Erythroblast (primary cell): ENCODE measurements at regions not wholly inside any gene's neighbourhood (a gene's known extent, or its start where the extent isn't known, plus 50 kb on each side); places are given as distances from the start of the nearest gene placed in this dataset.

Experiments
- DNase-seq, 2 experiments: peaks; one replicate each; lab custom pipeline; 2025; lab: John Stamatoyannopoulos, UW
- GATA1 ChIP-seq: IDR thresholded peaks from 2 replicates; pipeline ENCODE4 v1.6.1; 2011; ENCODE audit warnings: low read depth, mild to moderate bottlenecking, control low read depth, low read length, moderate library complexity
- POLR2A ChIP-seq: IDR thresholded peaks from 2 replicates; pipeline ENCODE4 v1.6.1; 2011; ENCODE audit warnings: mild to moderate bottlenecking, low read length

GRCh38 chr7:109322833-109323232 is 753.2 kb downstream of the DNAJB9 start:
- TF ChIP-seq POLR2A = no peak
- DNase-seq = no peak

DNA sequence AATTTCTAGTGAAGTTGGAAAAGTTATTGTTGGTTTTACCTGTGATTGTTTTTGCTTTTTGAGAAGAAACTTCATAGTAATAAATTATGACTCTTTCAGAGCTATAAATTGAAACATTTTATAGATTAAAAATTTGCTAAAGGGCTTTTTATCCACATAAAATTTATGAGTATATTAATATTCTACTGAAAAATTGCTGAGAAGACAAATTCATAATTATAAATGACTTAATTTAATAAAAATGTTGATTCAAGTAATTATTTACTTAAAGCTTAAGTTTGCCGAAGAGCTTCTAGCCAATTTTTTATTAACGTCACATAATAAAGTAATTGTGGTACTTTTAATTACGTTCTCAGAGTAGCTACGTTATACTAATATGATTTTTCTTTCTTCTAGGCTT is 761.7 kb downstream of the DNAJB9 start:
- TF ChIP-seq GATA1 (no peak), POLR2A (no peak)
- no peak for DNase-seq

DNA sequence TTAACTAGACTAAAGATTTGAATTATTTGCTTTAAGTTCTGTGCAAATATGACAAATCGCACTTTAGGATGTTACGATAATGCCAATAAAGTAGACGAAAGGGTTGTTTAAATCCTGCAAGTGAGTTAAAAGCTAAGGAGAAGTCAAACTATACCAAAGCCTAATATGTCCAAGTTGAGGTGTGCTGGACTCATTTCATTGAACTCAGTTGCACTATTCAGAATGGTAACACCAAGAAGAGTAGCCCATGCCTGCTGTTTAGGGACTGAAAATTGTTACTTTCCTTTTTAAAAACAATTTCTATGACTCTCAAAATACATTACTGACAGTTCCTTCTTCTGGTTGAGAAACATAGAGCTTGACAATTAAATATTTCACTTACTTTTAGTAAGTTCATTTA is 766.3 kb downstream of the DNAJB9 start:
- no peak for DNase-seq
- no peak for TF ChIP-seq GATA1
- no peak for TF ChIP-seq POLR2A

DNA sequence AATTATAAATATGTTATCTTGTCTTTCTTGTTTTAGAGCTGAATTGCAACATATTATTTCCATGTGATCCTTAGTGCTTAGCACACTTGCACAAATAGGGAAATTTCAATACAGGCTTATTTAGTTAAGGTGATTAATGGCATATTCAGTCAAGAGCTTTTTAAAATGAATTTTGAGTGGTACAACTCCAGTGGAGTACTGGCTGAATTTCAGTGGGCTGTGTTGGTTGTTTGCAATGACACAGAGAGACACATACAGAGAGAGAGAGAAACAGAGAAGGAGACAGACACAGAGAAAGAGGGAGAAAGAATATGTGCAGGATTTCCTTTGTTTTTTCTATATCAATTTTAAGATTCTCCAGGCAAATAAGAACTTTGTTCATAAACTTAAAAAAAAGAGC is 766.9 kb downstream of the DNAJB9 start:
- TF ChIP-seq GATA1 (no peak), POLR2A (no peak)
- no peak for DNase-seq

DNA sequence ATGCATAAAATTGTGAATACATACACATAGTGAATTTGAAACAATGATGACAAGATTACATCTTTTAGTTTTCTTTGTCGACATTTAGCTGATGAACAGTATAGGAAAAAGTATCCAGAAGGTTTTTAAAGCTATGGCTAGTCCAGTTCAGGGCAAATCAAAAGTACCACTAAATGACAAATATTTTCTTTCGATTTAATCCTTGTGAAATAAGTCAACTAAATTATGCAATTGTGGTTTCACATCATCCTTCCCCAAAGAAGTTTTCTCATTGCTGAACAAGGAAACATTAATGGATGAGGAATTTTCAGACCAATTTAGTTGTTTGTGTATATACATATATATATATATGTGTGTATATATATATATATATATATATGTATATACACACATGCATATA is 774.0 kb downstream of the DNAJB9 start:
- DNase-seq = no peak
- TF ChIP-seq POLR2A (no peak), GATA1 (no peak)

- TF ChIP-seq POLR2A (no peak), GATA1 (no peak)
- DNase-seq = no peak
Observed at GRCh38 chr7:109351493-109351892, 781.8 kb downstream of the DNAJB9 start.

DNA sequence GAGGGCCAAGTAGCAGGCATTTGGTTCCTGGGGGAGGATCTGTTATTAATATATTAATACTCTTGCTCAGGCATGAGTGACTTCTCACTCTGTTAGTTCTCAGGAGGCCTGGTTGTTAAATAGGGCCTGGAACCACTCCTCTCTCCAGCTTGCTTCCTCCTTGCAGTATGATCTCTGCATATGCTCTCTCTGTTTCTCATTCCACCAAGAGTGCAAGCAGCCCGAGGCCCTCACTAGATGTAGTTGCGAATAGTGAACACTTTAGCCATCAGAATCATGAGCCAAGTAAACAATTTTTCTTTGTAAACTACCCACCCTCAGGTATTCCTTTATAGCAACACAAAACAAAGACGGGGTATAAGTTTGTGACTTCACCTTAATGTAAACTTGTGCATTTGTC is 784.3 kb downstream of the DNAJB9 start:
- DNase-seq = no peak
- TF ChIP-seq POLR2A = no peak
- TF ChIP-seq GATA1 = no peak

DNA sequence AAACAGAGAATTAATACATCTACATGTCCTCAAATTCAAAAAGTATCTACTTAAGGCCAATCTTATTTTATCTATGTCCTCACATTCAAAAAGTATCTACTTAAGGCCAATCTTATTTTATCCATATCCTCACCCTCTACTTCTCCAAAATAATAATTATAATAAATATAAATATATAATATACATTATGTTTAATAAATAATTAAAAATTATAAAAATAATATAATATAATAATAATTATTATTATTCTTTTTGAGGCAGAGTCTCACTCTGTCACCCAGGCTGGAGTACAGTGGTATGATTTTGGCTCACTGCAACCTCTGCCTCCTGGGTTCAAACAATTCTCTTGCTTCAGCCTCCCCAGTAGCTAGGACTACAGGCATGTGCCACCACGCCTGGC is 784.9 kb downstream of the DNAJB9 start:
- no peak for DNase-seq
- TF ChIP-seq GATA1 (no peak), POLR2A (no peak)

DNA sequence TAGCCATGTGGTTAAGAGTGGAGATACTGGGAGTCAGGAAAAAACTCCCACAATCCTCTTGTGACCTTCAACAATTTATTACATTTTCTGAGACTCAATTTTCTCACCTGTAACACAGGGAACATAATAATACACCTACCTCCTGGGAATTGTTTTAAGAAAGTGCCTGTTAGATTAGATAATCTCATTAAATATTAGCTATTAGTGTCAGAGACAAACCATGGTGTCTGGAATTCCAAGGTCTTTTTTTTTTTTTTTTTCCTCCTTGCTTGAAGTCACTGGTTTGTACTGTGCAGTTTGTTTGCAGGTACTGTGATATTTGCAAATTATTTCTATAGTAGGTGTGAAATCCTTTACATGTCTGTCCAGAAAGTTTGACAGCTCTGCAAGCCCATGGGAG is 806.1 kb downstream of the DNAJB9 start:
- TF ChIP-seq POLR2A = no peak
- TF ChIP-seq GATA1 = no peak
- DNase-seq = no peak

- DNase-seq = no peak
Observed at GRCh38 chr7:109376576-109376975, 806.9 kb downstream of the DNAJB9 start.

DNA sequence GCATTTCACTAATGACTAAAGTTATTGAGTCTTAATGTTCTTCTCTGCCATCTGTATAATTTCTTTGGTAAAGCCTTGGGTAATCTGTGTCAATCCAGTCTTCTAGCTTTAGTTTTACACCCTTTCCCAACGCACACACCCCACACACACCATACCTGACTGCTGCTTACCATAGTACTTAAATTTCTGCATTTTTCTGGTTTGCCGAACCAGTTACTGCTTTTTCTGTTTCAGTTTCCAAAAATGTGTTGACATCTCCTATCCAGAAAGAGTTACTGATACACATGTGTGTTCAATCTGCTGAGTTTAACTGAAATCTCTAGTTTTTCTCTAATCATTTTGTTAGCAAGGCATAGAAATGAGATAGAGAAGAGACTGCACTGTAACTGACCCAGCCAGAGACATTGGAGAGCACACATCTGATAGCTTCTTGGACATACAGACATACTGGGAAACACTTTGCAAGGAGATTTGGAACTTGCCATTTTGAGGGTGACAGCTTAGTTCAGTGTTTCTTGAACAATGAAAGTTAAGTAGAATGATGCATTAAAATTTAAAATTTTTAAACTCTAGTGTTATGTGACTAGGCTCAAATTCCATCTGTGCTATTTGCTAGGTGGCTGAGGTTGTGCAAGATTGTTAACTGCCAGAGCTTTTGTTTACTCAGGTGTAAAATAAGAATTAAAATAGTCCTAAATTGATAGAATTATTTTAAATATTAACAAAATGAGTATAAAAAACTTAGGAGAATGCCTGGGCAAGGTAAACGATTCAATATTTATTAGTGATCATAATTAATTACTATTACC is 807.6 kb downstream of the DNAJB9 start:
- no peak for DNase-seq
- TF ChIP-seq POLR2A = no peak
- no peak for TF ChIP-seq GATA1

More at GRCh38 chr7:109376576-109376975, 806.9 kb downstream of the DNAJB9 start:
- no peak for TF ChIP-seq POLR2A
- no peak for TF ChIP-seq GATA1

DNA sequence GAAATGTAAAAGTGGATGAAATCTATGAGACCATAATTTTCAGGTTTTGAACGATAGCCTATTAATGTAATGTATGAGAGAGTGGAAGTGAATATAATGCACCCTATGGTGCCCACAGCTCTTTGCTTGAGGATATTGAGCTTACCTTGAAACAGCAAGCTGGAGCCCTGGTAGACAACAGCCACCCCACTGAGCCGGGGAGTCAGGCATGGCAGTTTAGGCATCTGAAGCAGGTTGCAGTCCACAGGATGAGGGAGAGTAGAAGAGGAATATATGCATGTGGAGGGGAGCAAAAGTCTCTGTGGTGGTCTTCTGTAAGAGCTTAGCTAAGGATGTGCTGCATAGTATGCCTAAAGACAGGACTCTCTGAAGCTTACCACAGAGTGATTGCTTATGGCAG is 817.3 kb downstream of the DNAJB9 start:
- DNase-seq = no peak
- TF ChIP-seq POLR2A (no peak), GATA1 (no peak)

DNA sequence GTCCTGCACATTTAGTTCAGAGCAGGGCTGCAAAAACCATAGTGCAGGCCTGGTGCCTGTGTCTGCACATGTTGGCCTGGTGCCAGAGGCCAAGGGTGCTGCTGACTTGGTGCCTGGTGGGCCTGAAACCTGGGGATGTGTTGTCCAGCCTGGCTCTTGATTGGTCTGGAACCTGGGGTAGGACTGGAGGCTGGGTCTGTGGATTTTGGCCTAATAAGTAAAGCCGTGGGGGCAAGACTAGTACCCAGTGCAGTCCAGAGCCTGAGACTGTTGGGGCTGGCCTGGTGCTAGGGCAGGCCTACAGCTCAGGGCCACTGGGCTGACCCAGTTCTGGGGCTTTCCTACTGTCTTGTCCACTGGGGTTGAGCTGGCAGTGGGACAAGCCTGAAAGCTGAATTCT is 817.9 kb downstream of the DNAJB9 start:
- DNase-seq = no peak
- TF ChIP-seq GATA1 (no peak), POLR2A (no peak)

- no peak for DNase-seq
- no peak for TF ChIP-seq POLR2A
- TF ChIP-seq GATA1 = no peak
Observed at GRCh38 chr7:109391240-109391639, 821.6 kb downstream of the DNAJB9 start.

GRCh38 chr7:109402107-109402506 is 832.4 kb downstream of the DNAJB9 start:
- DNase-seq = no peak
- no peak for TF ChIP-seq POLR2A
- no peak for TF ChIP-seq GATA1

- no peak for TF ChIP-seq GATA1
- no peak for TF ChIP-seq POLR2A
- DNase-seq = no peak
Observed at GRCh38 chr7:109407756-109408155, 838.1 kb downstream of the DNAJB9 start.

DNA sequence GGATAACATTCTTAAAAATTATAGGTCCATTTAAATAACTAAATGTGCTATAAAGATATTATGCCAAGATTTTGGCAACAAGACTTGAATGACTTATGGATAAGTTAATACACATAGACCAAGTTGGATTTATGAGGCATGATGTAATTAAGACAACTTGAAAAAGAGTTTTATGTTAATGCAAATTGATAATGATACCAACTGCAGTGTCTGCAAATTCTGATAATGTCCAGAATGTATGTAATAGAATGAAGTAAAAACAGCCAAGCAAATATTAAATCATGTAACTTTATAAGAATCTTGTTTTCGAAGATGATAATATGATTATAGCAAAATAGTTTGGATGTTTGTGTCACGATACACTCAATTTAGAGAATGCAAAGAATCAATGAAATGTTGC is 868.3 kb downstream of the DNAJB9 start:
- no peak for DNase-seq
- no peak for TF ChIP-seq POLR2A
- no peak for TF ChIP-seq GATA1
